SK-N-SH (cell line): ENCODE measurements at regions not wholly inside any gene's neighbourhood (a gene's known extent, or its start where the extent isn't known, plus 50 kb on each side); places are given as distances from the start of the nearest gene placed in this dataset.

Source experiments
- ELF1 ChIP-seq: IDR thresholded peaks from 2 replicates; pipeline ENCODE4 v1.4.0; 2012
- EP300 ChIP-seq, 2 experiments: IDR thresholded peaks; 2 replicates each; pipeline versions ENCODE4 v1.4.0 to v1.6.1; 2012; ENCODE audit warnings: borderline replicate concordance in 1 of 2, low read depth in 1 of 2, low read length in 1 of 2
- GATA2 ChIP-seq: sonication (generic); formaldehyde crosslinking; IDR thresholded peaks from 2 replicates; pipeline ENCODE4 v1.5.0; 2020; ENCODE audit warnings: mild to moderate bottlenecking, missing genetic modification reagents
- IRF3 ChIP-seq: fragments of 150-350 bp; IDR thresholded peaks from 2 replicates; pipeline ENCODE4 v1.6.1; 2016; ENCODE audit warnings: mild to moderate bottlenecking, low read depth, low read length
- MXI1 ChIP-seq: IDR thresholded peaks from 2 replicates; pipeline ENCODE4 v1.6.1; 2012; ENCODE audit warnings: mild to moderate bottlenecking, low read depth, low read length, improper control_type of control experiment
- POLR2AphosphoS5 ChIP-seq: IDR thresholded peaks from 2 replicates; pipeline ENCODE4 v1.6.1; 2012; ENCODE audit warnings: low read depth, low read length
- SIN3A ChIP-seq: IDR thresholded peaks from 2 replicates; pipeline ENCODE4 v1.6.1; 2012; ENCODE audit warnings: low read depth, mild to moderate bottlenecking, low read length, moderate library complexity, borderline replicate concordance
- TAF1 ChIP-seq: IDR thresholded peaks from 2 replicates; pipeline ENCODE4 v1.6.1; 2012; ENCODE audit warnings: low read depth, mild to moderate bottlenecking, low read length, moderate library complexity, borderline replicate concordance
- USF2 ChIP-seq: fragments of 150-350 bp; IDR thresholded peaks from 2 replicates; pipeline ENCODE4 v1.6.1; 2017; ENCODE audit warnings: antibody characterized with exemption, low read length, low read depth, borderline replicate concordance
- TF ChIP-seq, protein P1 (sequence below): IDR thresholded peaks from 2 replicates; pipeline ENCODE4 v1.4.0; 2012; ENCODE audit warnings: low read depth, borderline replicate concordance
- TF ChIP-seq, protein P2 (sequence below): fragments of 200-600 bp; sonication (generic); IDR thresholded peaks from 2 replicates; pipeline ENCODE4 v1.6.1; 2017; ENCODE audit warnings: antibody characterized with exemption, mild to moderate bottlenecking, moderate library complexity
- TF ChIP-seq, protein P3 (sequence below): IDR thresholded peaks from 2 replicates; pipeline ENCODE4; 2012
- TF ChIP-seq, protein P4 (sequence below): IDR thresholded peaks from 2 replicates; pipeline ENCODE4 v1.6.1; 2012; ENCODE audit warnings: mild to moderate bottlenecking, low read depth, low read length, moderate library complexity

DNA sequence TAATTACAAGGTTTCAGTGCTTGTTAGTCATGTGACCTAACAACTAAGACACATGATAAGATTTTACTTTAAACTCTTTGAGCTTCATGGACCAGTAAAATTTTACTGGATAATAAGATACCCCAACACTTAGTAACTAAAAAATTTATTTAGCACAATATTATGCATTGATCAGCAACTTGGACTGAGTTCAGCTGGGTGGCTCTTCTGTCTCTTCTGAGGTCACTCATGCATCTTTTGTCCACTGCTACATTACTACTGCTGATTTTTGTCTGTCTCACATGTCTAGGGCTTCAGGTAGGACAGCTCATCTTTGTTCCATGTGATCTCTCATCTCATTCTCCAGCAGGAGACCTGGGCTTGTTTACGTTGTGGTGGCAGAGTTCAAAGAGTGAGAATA, 370.2 kb upstream of the TMTC1 start:
- TF ChIP-seq, protein P1, sequence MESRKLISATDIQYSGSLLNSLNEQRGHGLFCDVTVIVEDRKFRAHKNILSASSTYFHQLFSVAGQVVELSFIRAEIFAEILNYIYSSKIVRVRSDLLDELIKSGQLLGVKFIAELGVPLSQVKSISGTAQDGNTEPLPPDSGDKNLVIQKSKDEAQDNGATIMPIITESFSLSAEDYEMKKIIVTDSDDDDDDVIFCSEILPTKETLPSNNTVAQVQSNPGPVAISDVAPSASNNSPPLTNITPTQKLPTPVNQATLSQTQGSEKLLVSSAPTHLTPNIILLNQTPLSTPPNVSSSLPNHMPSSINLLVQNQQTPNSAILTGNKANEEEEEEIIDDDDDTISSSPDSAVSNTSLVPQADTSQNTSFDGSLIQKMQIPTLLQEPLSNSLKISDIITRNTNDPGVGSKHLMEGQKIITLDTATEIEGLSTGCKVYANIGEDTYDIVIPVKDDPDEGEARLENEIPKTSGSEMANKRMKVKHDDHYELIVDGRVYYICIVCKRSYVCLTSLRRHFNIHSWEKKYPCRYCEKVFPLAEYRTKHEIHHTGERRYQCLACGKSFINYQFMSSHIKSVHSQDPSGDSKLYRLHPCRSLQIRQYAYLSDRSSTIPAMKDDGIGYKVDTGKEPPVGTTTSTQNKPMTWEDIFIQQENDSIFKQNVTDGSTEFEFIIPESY = no peak
- TF ChIP-seq EP300 (IDR thresholded peaks at IDR 0.05; ENCODE audit: borderline replicate concordance in 1 of 2, low read depth in 1 of 2, low read length in 1 of 2) (no peak), MXI1 (no peak), IRF3 (no peak), ELF1 (no peak), TAF1 (no peak), SIN3A (no peak), USF2 (no peak), GATA2 (CRISPR knock-in tag) (no peak), POLR2AphosphoS5 (no peak)
- TF ChIP-seq, protein P2, sequence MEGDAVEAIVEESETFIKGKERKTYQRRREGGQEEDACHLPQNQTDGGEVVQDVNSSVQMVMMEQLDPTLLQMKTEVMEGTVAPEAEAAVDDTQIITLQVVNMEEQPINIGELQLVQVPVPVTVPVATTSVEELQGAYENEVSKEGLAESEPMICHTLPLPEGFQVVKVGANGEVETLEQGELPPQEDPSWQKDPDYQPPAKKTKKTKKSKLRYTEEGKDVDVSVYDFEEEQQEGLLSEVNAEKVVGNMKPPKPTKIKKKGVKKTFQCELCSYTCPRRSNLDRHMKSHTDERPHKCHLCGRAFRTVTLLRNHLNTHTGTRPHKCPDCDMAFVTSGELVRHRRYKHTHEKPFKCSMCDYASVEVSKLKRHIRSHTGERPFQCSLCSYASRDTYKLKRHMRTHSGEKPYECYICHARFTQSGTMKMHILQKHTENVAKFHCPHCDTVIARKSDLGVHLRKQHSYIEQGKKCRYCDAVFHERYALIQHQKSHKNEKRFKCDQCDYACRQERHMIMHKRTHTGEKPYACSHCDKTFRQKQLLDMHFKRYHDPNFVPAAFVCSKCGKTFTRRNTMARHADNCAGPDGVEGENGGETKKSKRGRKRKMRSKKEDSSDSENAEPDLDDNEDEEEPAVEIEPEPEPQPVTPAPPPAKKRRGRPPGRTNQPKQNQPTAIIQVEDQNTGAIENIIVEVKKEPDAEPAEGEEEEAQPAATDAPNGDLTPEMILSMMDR = no peak
- TF ChIP-seq, protein P3, sequence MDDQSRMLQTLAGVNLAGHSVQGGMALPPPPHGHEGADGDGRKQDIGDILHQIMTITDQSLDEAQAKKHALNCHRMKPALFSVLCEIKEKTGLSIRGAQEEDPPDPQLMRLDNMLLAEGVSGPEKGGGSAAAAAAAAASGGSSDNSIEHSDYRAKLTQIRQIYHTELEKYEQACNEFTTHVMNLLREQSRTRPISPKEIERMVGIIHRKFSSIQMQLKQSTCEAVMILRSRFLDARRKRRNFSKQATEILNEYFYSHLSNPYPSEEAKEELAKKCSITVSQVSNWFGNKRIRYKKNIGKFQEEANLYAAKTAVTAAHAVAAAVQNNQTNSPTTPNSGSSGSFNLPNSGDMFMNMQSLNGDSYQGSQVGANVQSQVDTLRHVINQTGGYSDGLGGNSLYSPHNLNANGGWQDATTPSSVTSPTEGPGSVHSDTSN = no peak
- TF ChIP-seq, protein P4, sequence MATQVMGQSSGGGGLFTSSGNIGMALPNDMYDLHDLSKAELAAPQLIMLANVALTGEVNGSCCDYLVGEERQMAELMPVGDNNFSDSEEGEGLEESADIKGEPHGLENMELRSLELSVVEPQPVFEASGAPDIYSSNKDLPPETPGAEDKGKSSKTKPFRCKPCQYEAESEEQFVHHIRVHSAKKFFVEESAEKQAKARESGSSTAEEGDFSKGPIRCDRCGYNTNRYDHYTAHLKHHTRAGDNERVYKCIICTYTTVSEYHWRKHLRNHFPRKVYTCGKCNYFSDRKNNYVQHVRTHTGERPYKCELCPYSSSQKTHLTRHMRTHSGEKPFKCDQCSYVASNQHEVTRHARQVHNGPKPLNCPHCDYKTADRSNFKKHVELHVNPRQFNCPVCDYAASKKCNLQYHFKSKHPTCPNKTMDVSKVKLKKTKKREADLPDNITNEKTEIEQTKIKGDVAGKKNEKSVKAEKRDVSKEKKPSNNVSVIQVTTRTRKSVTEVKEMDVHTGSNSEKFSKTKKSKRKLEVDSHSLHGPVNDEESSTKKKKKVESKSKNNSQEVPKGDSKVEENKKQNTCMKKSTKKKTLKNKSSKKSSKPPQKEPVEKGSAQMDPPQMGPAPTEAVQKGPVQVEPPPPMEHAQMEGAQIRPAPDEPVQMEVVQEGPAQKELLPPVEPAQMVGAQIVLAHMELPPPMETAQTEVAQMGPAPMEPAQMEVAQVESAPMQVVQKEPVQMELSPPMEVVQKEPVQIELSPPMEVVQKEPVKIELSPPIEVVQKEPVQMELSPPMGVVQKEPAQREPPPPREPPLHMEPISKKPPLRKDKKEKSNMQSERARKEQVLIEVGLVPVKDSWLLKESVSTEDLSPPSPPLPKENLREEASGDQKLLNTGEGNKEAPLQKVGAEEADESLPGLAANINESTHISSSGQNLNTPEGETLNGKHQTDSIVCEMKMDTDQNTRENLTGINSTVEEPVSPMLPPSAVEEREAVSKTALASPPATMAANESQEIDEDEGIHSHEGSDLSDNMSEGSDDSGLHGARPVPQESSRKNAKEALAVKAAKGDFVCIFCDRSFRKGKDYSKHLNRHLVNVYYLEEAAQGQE = no peak
